ENCODE measurements at regions not wholly inside any gene's neighbourhood (a gene's known extent, or its start where the extent isn't known, plus 50 kb on each side); places are given as distances from the start of the nearest gene placed in this dataset.

- TF ChIP-seq CHD7 (IDR thresholded peaks at IDR 0.05; ENCODE audit: insufficient replicate concordance, low read length) (no peak), FOSL1 (IDR thresholded peaks at IDR 0.05; ENCODE audit: insufficient read depth, low read depth, low read length) (no peak), PHF8 (conservative IDR thresholded peaks at IDR 0.05; ENCODE audit: low read depth, low read length) (no peak), NRF1 (IDR thresholded peaks at IDR 0.05; ENCODE audit: low read depth, low read length) (no peak), KDM4A (IDR thresholded peaks at IDR 0.05; ENCODE audit: low read depth, low read length, severe bottlenecking) (no peak), TBP (IDR thresholded peaks at IDR 0.05; ENCODE audit: low read depth, low read length) (no peak)
These were observed 131.0 kb upstream of the ITGB1 start (continued) for GRCh38 chr10:33088990-33089389.

Data from H1 (cell line).